Sigmoid colon (tissue), 4 donors: ENCODE measurements at regions not wholly inside any gene's neighbourhood (a gene's known extent, or its start where the extent isn't known, plus 50 kb on each side); places are given as distances from the start of the nearest gene placed in this dataset.

Experiments used
- CTCF ChIP-seq, 4 experiments: fragments of 450-650 bp in 3 of 4; fragments of 200-600 bp in 1 of 4; IDR thresholded peaks; one replicate each; pipeline ENCODE4 v1.5.1; 2016 to 2019; ENCODE audit warnings: antibody characterized with exemption in 4 of 4, mild to moderate bottlenecking in 3 of 4, moderate library complexity in 2 of 4
- EP300 ChIP-seq, 4 donors: sonication (generic); formaldehyde crosslinking; IDR thresholded peaks; one replicate each; pipeline ENCODE4 v1.6.1; 2017; ENCODE audit warnings: antibody characterized with exemption in 4 of 4
- POLR2A ChIP-seq, 2 donors: fragments of 450-650 bp; IDR thresholded peaks; one replicate each; pipeline ENCODE4 v1.6.1; 2016; ENCODE audit warnings: antibody characterized with exemption in 2 of 2, mild to moderate bottlenecking in 2 of 2, moderate library complexity in 2 of 2
- POLR2AphosphoS5 ChIP-seq, 4 donors: sonication (generic); formaldehyde crosslinking; IDR thresholded peaks; one replicate each; pipeline ENCODE4 v1.6.1; 2017; ENCODE audit warnings: antibody characterized with exemption in 4 of 4

- TF ChIP-seq CTCF (IDR thresholded peaks at IDR 0.05): no peak
- no peak for TF ChIP-seq POLR2A (IDR thresholded peaks at IDR 0.05)
- TF ChIP-seq EP300 (IDR thresholded peaks at IDR 0.05): no peak
- no peak for TF ChIP-seq POLR2AphosphoS5 (IDR thresholded peaks at IDR 0.05)
These were observed 1236.6 kb downstream of the BCL11B start for GRCh38 chr14:98035396-98035795.
